Naive thymus-derived CD4-positive, alpha-beta T cell (primary cell): ENCODE measurements at regions not wholly inside any gene's neighbourhood (a gene's known extent, or its start where the extent isn't known, plus 50 kb on each side); places are given as distances from the start of the nearest gene placed in this dataset.

Experiments used
- ATAC-seq: fragments of 150-1000 bp; cut with Tn5 transposase; 2 replicates; pipeline ENCODE4 v1.10.0; 2021; ENCODE audit warnings: mild to moderate bottlenecking, moderate library complexity
- CTCF ChIA-PET: fragments of 350-600 bp; sonication (Branson Sonifier 250); formaldehyde crosslinking; loops from one replicate; lab custom pipeline; 2021; ENCODE audit warnings: antibody characterized with exemption; lab: Charles Lee
- POLR2A ChIA-PET: fragments of 350-600 bp; sonication (Branson Sonifier 250); formaldehyde crosslinking; loops from one replicate; lab custom pipeline; 2021; ENCODE audit warnings: antibody characterized with exemption, inconsistent platforms; lab: Charles Lee
- DNase-seq, 9 donors: peaks; one replicate each; pipeline versions ENCODE4 v3.0.0 to v3.0.0-alpha.2; 2020 to 2022; ENCODE audit warnings: mixed read lengths in 1 of 9
- H3K27ac ChIP-seq: one replicate; pipeline ENCODE4 v1.7.0; 2013; ENCODE audit warnings: mild to moderate bottlenecking, low read depth, low read length, moderate library complexity
- H3K27me3 ChIP-seq, 2 donors: one replicate each; pipeline ENCODE4 v1.7.0; 2013; ENCODE audit warnings: low read length in 2 of 2, mild to moderate bottlenecking in 2 of 2, moderate library complexity in 2 of 2; ENCODE audit not compliant: control insufficient read depth in 2 of 2, insufficient read depth in 2 of 2
- H3K36me3 ChIP-seq, 3 experiments: 1 replicate in 2 of 3; 2 replicates in 1 of 3; pipeline ENCODE4 v1.7.0; 2013; ENCODE audit warnings: low read length in 3 of 3, mild to moderate bottlenecking in 3 of 3, moderate library complexity in 1 of 3; ENCODE audit not compliant: insufficient read depth in 3 of 3, control insufficient read depth in 2 of 3
- H3K4me1 ChIP-seq, 2 donors: one replicate each; pipeline ENCODE4 v1.7.0; 2013; ENCODE audit warnings: low read length in 2 of 2, mild to moderate bottlenecking in 2 of 2, moderate library complexity in 1 of 2; ENCODE audit not compliant: control insufficient read depth in 2 of 2, insufficient read depth in 2 of 2
- H3K4me3 ChIP-seq: 2 replicates; pipeline ENCODE4 v1.7.0; 2013; ENCODE audit warnings: mild to moderate bottlenecking, low read length
- H3K9me3 ChIP-seq, 3 experiments: 1 replicate in 2 of 3; 2 replicates in 1 of 3; pipeline ENCODE4 v1.7.0; 2013; ENCODE audit warnings: low read length in 3 of 3; ENCODE audit not compliant: control insufficient read depth in 2 of 3
- H3K27ac Mint-ChIP-seq, 9 donors: one replicate each; pipeline ENCODE4 v1.8.0; 2020 to 2022; ENCODE audit warnings: mixed read lengths in 9 of 9, mild to moderate bottlenecking in 8 of 9, moderate library complexity in 5 of 9, inconsistent platforms in 2 of 9
- H3K27me3 Mint-ChIP-seq, 5 donors: one replicate each; pipeline ENCODE4 v1.8.0; 2021 to 2022; ENCODE audit warnings: mixed read lengths in 5 of 5, mild to moderate bottlenecking in 1 of 5
- H3K36me3 Mint-ChIP-seq, 5 donors: one replicate each; pipeline ENCODE4 v1.8.0; 2020 to 2022; ENCODE audit warnings: mixed read lengths in 5 of 5, mild to moderate bottlenecking in 3 of 5, inconsistent platforms in 1 of 5
- H3K4me1 Mint-ChIP-seq, 7 donors: one replicate each; pipeline ENCODE4 v1.8.0; 2020 to 2022; ENCODE audit warnings: mixed read lengths in 7 of 7, mild to moderate bottlenecking in 3 of 7, inconsistent platforms in 1 of 7
- H3K4me3 Mint-ChIP-seq, 10 donors: one replicate each; pipeline ENCODE4 v1.8.0; 2020 to 2022; ENCODE audit warnings: mild to moderate bottlenecking in 10 of 10, mixed read lengths in 10 of 10, moderate library complexity in 6 of 10, inconsistent platforms in 2 of 10
- H3K9me3 Mint-ChIP-seq, 11 donors: one replicate each; pipeline ENCODE4 v1.8.0; 2020 to 2022; ENCODE audit warnings: mixed read lengths in 11 of 11, mild to moderate bottlenecking in 4 of 11, inconsistent platforms in 1 of 11, moderate library complexity in 1 of 11
- intact Hi-C, 2 donors: fragments of 100-400 bp; cut with micrococcal nuclease; formaldehyde crosslinking; loops; one replicate each; pipeline ENCODE4 v1.15.1; 2023

GRCh38 chr3:102614585-102614984, 179.8 kb downstream of the ZPLD1 start:
- no peaks in the 10 kb centered on the region for H3K4me1 ChIP-seq
- H3K9me3 Mint-ChIP-seq = peaks cover 0 to 9% (median 3%) of the 10 kb centered on the region in 11 donors
- H3K36me3 ChIP-seq = no peaks in the 10 kb centered on the region
- ChIA-PET CTCF (no interaction called here), POLR2A (no interaction called here)
- H3K27ac ChIP-seq = no peak overlapping the region
- no peak overlapping the region for H3K27ac Mint-ChIP-seq
- H3K9me3 ChIP-seq = no peaks in the 10 kb centered on the region
- H3K27me3 Mint-ChIP-seq = peaks cover 0 to 20% (median 14%) of the 10 kb centered on the region in 5 donors
- H3K4me1 Mint-ChIP-seq = no peaks in the 10 kb centered on the region
- DNase-seq (no peak), ATAC-seq (no peak)
- H3K4me3 ChIP-seq = no peak overlapping the region
- H3K27me3 ChIP-seq = no peaks in the 10 kb centered on the region
- H3K36me3 Mint-ChIP-seq = peaks cover 0 to 4% (median 0%) of the 10 kb centered on the region in 5 donors
- intact Hi-C loops = no loop called here
- no peak overlapping the region for H3K4me3 Mint-ChIP-seq

- intact Hi-C loops = no loop called here
These were observed 182.6 kb downstream of the ZPLD1 start for GRCh38 chr3:102617381-102617780.

DNA sequence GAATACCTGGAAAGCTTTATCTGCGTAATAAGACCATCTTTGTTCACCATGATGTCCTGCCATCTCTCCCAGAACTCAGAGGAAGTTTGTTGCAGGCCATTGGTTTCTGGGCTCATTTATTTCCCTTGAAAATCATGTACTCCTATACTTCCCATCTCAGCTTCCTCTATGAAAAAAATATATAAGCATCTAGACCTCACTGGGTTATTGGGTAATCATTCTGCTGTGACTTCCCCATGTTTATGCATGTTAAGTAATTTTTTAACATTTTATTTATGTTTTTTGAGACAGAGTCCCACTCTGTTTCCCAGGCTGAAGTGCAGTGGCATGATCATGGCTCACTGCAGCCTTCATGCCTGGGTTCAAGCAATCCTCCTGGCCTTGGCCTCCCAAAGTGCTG, 184.5 kb downstream of the ZPLD1 start:
- Histone ChIP-seq H3K9me3 (no peaks in the 10 kb centered on the region), H3K27me3 (no peaks in the 10 kb centered on the region), H3K36me3 (no peaks in the 10 kb centered on the region), H3K27ac (no peak overlapping the region), H3K4me1 (no peaks in the 10 kb centered on the region), H3K4me3 (no peak overlapping the region)
- intact Hi-C loops = no loop called here
- no peak overlapping the region for H3K27ac Mint-ChIP-seq
- DNase-seq (no peak), ATAC-seq (no peak)
- CTCF ChIA-PET = no interaction called here
- H3K4me1 Mint-ChIP-seq = no peaks in the 10 kb centered on the region
- H3K4me3 Mint-ChIP-seq = no peak overlapping the region
- peaks cover 0 to 4% (median 0%) of the 10 kb centered on the region in 11 donors for H3K9me3 Mint-ChIP-seq
- POLR2A ChIA-PET = no interaction called here
- H3K36me3 Mint-ChIP-seq = no peaks in the 10 kb centered on the region
- peaks cover 0 to 20% (median 14%) of the 10 kb centered on the region in 5 donors for H3K27me3 Mint-ChIP-seq

More at GRCh38 chr3:102617381-102617780, 182.6 kb downstream of the ZPLD1 start:
- Mint-ChIP-seq H3K9me3 (peaks cover 0 to 4% (median 0%) of the 10 kb centered on the region in 11 donors), H3K4me3 (no peak overlapping the region), H3K36me3 (no peaks in the 10 kb centered on the region), H3K27me3 (peaks cover 0 to 23% (median 16%) of the 10 kb centered on the region in 5 donors), H3K27ac (no peak overlapping the region), H3K4me1 (no peaks in the 10 kb centered on the region)
- no peak for DNase-seq
- no peak for ATAC-seq
- Histone ChIP-seq H3K4me3 (no peak overlapping the region), H3K27ac (no peak overlapping the region), H3K36me3 (no peaks in the 10 kb centered on the region), H3K4me1 (no peaks in the 10 kb centered on the region), H3K9me3 (no peaks in the 10 kb centered on the region), H3K27me3 (no peaks in the 10 kb centered on the region)
- CTCF ChIA-PET = no interaction called here
- POLR2A ChIA-PET = no interaction called here

DNA sequence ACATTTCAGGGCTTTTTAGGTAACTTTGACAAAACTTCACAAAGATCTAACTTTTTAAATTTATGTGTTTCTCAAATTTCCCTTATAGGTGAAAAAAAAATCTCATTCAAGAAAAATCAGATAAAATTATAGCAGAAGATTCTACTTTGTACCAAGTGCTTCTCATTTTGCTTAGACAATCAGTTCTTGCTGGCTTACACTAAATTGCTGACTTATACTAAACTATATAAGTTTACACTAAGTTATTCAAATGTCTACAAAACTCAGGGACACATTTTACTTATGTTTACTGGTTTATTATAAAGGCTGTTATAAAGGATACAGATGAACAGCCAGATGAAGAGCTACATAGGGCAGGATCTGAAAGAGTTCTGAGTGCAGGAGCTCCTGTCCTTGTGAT, 195.1 kb downstream of the ZPLD1 start:
- Histone ChIP-seq H3K4me1 (no peaks in the 10 kb centered on the region), H3K27ac (no peak overlapping the region), H3K36me3 (no peaks in the 10 kb centered on the region), H3K27me3 (no peaks in the 10 kb centered on the region), H3K4me3 (no peak overlapping the region), H3K9me3 (no peaks in the 10 kb centered on the region)
- ChIA-PET CTCF (interaction anchor here (0.8 kb wide), 1 partner anchor 19 kb away, joined by 3 read pairs; no protein-coding TSS in a partner anchor), POLR2A (no interaction called here)
- Mint-ChIP-seq H3K27ac (no peak overlapping the region), H3K36me3 (no peaks in the 10 kb centered on the region), H3K4me1 (no peaks in the 10 kb centered on the region), H3K4me3 (no peak overlapping the region), H3K27me3 (peaks cover 0 to 3% (median 0%) of the 10 kb centered on the region in 5 donors), H3K9me3 (peaks cover 0 to 8% (median 0%) of the 10 kb centered on the region in 11 donors)
- no peak for ATAC-seq
- intact Hi-C loops = no loop called here
- no peak for DNase-seq

- H3K27me3 Mint-ChIP-seq = no peaks in the 10 kb centered on the region
- H3K36me3 Mint-ChIP-seq = no peaks in the 10 kb centered on the region
- no peaks in the 10 kb centered on the region for H3K4me1 ChIP-seq
- ChIA-PET POLR2A (no interaction called here), CTCF (interaction anchor here (0.8 kb wide), 1 partner anchor 19 kb away, joined by 3 read pairs; no protein-coding TSS in a partner anchor)
- no peaks in the 10 kb centered on the region for H3K27me3 ChIP-seq
- H3K9me3 Mint-ChIP-seq = peaks cover 0 to 8% (median 0%) of the 10 kb centered on the region in 11 donors
- H3K4me3 ChIP-seq = no peak overlapping the region
- H3K27ac Mint-ChIP-seq = no peak overlapping the region
- ATAC-seq (no peak), DNase-seq (no peak)
- H3K27ac ChIP-seq = no peak overlapping the region
- no peaks in the 10 kb centered on the region for H3K36me3 ChIP-seq
- no peak overlapping the region for H3K4me3 Mint-ChIP-seq
- no peaks in the 10 kb centered on the region for H3K9me3 ChIP-seq
- intact Hi-C loops = no loop called here
- no peaks in the 10 kb centered on the region for H3K4me1 Mint-ChIP-seq
These were observed 195.7 kb downstream of the ZPLD1 start for GRCh38 chr3:102630531-102630930.

GRCh38 chr3:102643546-102643945, 208.7 kb downstream of the ZPLD1 start:
- H3K4me1 Mint-ChIP-seq = no peaks in the 10 kb centered on the region
- ChIA-PET CTCF (no interaction called here), POLR2A (no interaction called here)
- Histone ChIP-seq H3K36me3 (no peaks in the 10 kb centered on the region), H3K27me3 (no peaks in the 10 kb centered on the region), H3K4me1 (no peaks in the 10 kb centered on the region), H3K27ac (no peak overlapping the region), H3K4me3 (no peak overlapping the region), H3K9me3 (no peaks in the 10 kb centered on the region)
- H3K36me3 Mint-ChIP-seq = peaks cover 0 to 5% (median 0%) of the 10 kb centered on the region in 5 donors
- H3K4me3 Mint-ChIP-seq = no peak overlapping the region
- DNase-seq (no peak), ATAC-seq (no peak)
- peaks cover 0 to 9% (median 0%) of the 10 kb centered on the region in 11 donors for H3K9me3 Mint-ChIP-seq
- H3K27ac Mint-ChIP-seq = no peak overlapping the region
- intact Hi-C loops = no loop called here
- H3K27me3 Mint-ChIP-seq = peaks cover 0 to 19% (median 9%) of the 10 kb centered on the region in 5 donors

DNA sequence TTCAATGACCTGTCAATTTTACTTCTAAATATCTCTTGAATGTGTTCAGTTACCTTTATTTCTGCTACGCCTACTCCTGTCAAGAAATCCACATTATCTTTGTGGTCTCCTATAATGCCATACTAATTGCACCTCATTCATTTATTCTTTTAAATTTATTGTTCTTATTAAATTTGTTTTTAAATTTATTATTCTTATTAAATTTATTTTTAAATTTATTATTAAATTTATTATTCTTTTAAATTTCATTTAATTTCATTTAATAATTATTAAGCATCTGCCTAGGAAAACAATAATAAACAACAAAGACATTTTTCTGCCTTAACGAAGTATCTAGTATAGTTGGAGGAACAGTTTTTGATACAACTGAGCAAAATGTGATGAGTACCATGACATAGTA, 211.7 kb downstream of the ZPLD1 start:
- CTCF ChIA-PET = no interaction called here
- no peak for ATAC-seq
- no peaks in the 10 kb centered on the region for H3K27me3 ChIP-seq
- no peaks in the 10 kb centered on the region for H3K4me1 ChIP-seq
- H3K9me3 ChIP-seq = no peaks in the 10 kb centered on the region
- H3K36me3 ChIP-seq = no peaks in the 10 kb centered on the region
- peaks cover 0 to 11% (median 0%) of the 10 kb centered on the region in 11 donors for H3K9me3 Mint-ChIP-seq
- no peak for DNase-seq
- H3K36me3 Mint-ChIP-seq = peaks cover 0 to 5% (median 0%) of the 10 kb centered on the region in 5 donors
- no peak overlapping the region for H3K4me3 Mint-ChIP-seq
- POLR2A ChIA-PET = no interaction called here
- no peak overlapping the region for H3K27ac ChIP-seq
- intact Hi-C loops = no loop called here
- no peaks in the 10 kb centered on the region for H3K4me1 Mint-ChIP-seq
- H3K4me3 ChIP-seq = no peak overlapping the region
- peaks cover 0 to 25% (median 14%) of the 10 kb centered on the region in 5 donors for H3K27me3 Mint-ChIP-seq
- H3K27ac Mint-ChIP-seq = no peak overlapping the region
